Sigmoid colon (tissue), 4 donors: ENCODE measurements at regions not wholly inside any gene's neighbourhood (a gene's known extent, or its start where the extent isn't known, plus 50 kb on each side); places are given as distances from the start of the nearest gene placed in this dataset.

Source experiments
- CTCF ChIP-seq, 4 experiments: fragments of 450-650 bp in 3 of 4; fragments of 200-600 bp in 1 of 4; IDR thresholded peaks; one replicate each; pipeline ENCODE4 v1.5.1; 2016 to 2019; ENCODE audit warnings: antibody characterized with exemption in 4 of 4, mild to moderate bottlenecking in 3 of 4, moderate library complexity in 2 of 4
- POLR2A ChIP-seq, 2 donors: fragments of 450-650 bp; IDR thresholded peaks; one replicate each; pipeline ENCODE4 v1.6.1; 2016; ENCODE audit warnings: antibody characterized with exemption in 2 of 2, mild to moderate bottlenecking in 2 of 2, moderate library complexity in 2 of 2
- POLR2AphosphoS5 ChIP-seq, 4 donors: sonication (generic); formaldehyde crosslinking; IDR thresholded peaks; one replicate each; pipeline ENCODE4 v1.6.1; 2017; ENCODE audit warnings: antibody characterized with exemption in 4 of 4

DNA sequence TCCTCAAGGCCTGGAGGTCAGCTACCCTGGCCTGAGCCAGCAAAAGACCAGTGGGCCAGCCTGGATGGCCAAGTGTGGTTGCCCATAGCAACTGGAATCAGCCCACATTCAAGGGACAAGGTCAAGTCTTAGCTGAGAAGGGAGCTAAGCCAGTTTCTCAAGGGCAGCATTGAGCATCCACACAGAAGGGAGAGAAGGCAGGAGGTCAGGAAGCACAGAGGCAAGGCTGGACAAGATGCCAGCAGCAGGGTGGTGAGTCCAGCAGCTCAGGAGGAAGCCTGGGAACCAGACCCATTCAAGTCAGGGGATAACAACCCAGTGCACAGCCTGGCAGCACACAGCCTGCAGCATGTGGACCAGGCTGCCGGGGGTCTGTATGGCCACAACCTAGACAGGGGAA lies 54.0 kb upstream of the ZMIZ1 start:
- TF ChIP-seq CTCF (IDR thresholded peaks at IDR 0.05) (no peak), POLR2A (IDR thresholded peaks at IDR 0.05) (no peak), POLR2AphosphoS5 (IDR thresholded peaks at IDR 0.05) (no peak)
